GM23248 (cell line): ENCODE measurements at regions not wholly inside any gene's neighbourhood (a gene's known extent, or its start where the extent isn't known, plus 50 kb on each side); places are given as distances from the start of the nearest gene placed in this dataset.
"Not testable (repeated sequence)": the region's sequence is repeated elsewhere in the genome, so short reads cannot be mapped to it uniquely, and the experiment has no call there.

Experiments used
- DNase-seq: peaks from one replicate; pipeline ENCODE4 v3.0.0-alpha.2; 2015
- H2AFZ ChIP-seq: fragments of 200-600 bp; sonication (generic); 2 replicates; pipeline ENCODE4 v1.6.1; 2016; ENCODE audit warnings: antibody characterized with exemption
- H3F3A ChIP-seq: fragments of 200-600 bp; sonication (generic); 2 replicates; pipeline ENCODE4 v1.6.1; 2016; ENCODE audit warnings: mild to moderate bottlenecking, antibody characterized with exemption, mixed run types; ENCODE audit not compliant: insufficient read depth
- H3K27ac ChIP-seq: fragments of 200-600 bp; sonication (generic); 2 replicates; pipeline ENCODE4 v1.5.1; 2016; ENCODE audit warnings: mild to moderate bottlenecking
- H3K27me3 ChIP-seq: fragments of 200-600 bp; sonication (generic); replicated peaks from 2 replicates; pipeline ENCODE4 v1.6.1; 2016; ENCODE audit warnings: mild to moderate bottlenecking; ENCODE audit not compliant: insufficient read depth
- H3K36me3 ChIP-seq: fragments of 200-600 bp; sonication (generic); 2 replicates; pipeline ENCODE4 v1.6.1; 2016; ENCODE audit warnings: low read depth, mild to moderate bottlenecking
- H3K4me1 ChIP-seq: fragments of 200-600 bp; sonication (generic); 2 replicates; pipeline ENCODE4 v1.6.1; 2016; ENCODE audit warnings: mild to moderate bottlenecking; ENCODE audit not compliant: insufficient read depth
- H3K4me2 ChIP-seq: fragments of 200-600 bp; sonication (generic); one replicate; pipeline ENCODE4 v1.6.1; 2016; ENCODE audit warnings: mild to moderate bottlenecking; ENCODE audit not compliant: unreplicated experiment
- H3K4me3 ChIP-seq: fragments of 200-600 bp; sonication (generic); 2 replicates; pipeline ENCODE4 v1.5.1; 2016; ENCODE audit warnings: mild to moderate bottlenecking
- H3K79me2 ChIP-seq: fragments of 200-600 bp; sonication (generic); 2 replicates; pipeline ENCODE4 v1.6.1; 2016; ENCODE audit warnings: mild to moderate bottlenecking; ENCODE audit not compliant: insufficient read depth
- H3K9ac ChIP-seq: fragments of 200-600 bp; sonication (generic); 2 replicates; pipeline ENCODE4 v1.6.1; 2016; ENCODE audit warnings: mild to moderate bottlenecking
- H3K9me2 ChIP-seq: fragments of 200-600 bp; sonication (generic); 2 replicates; pipeline ENCODE4 v1.6.1; 2016; ENCODE audit warnings: mixed run types, mild to moderate bottlenecking, moderate library complexity; ENCODE audit not compliant: insufficient read depth
- H3K9me3 ChIP-seq: fragments of 200-600 bp; sonication (generic); one replicate; pipeline ENCODE4 v1.6.1; 2017; ENCODE audit warnings: low read depth
- H4K20me1 ChIP-seq: fragments of 200-600 bp; sonication (generic); 2 replicates; pipeline ENCODE4 v1.6.0; 2016; ENCODE audit not compliant: insufficient read depth
- EZH2 ChIP-seq: fragments of 200-600 bp; sonication (generic); IDR thresholded peaks from 2 replicates; pipeline ENCODE4 v1.6.1; 2018; ENCODE audit warnings: antibody characterized with exemption, mild to moderate bottlenecking; ENCODE audit not compliant: insufficient read depth, poor library complexity, severe bottlenecking
- EZH2phosphoT487 ChIP-seq: fragments of 200-600 bp; sonication (generic); IDR thresholded peaks from 2 replicates; pipeline ENCODE4 v1.6.1; 2018; ENCODE audit warnings: antibody characterized with exemption, moderate library complexity, mild to moderate bottlenecking, low read depth; ENCODE audit not compliant: insufficient read depth
- WGBS, 2 experiments: methylation state at CpG; one replicate each; pipeline ENCODE4 v1.1.6; 2015 to 2017; ENCODE audit warnings: low lambda C conversion rate in 2 of 2, low coverage in 1 of 2; ENCODE audit errors: missing lambda C conversion rate in 2 of 2; 5-methylcytosine and 5-hydroxymethylcytosine counted together
- in situ Hi-C: fragments of 300-500 bp; cut with MboI; formaldehyde crosslinking; loops from 2 replicates; pipeline ENCODE4 v1.15.0; 2020

GRCh38 chr9:101836021-101836420 lies 97.6 kb upstream of the GRIN3A start:
- Histone ChIP-seq H3K9me3 (no peaks in the 10 kb centered on the region), H3K27ac (no peak overlapping the region), H3K27me3 (no peaks in the 10 kb centered on the region), H2AFZ (no peak overlapping the region), H3K9me2 (no peaks in the 10 kb centered on the region), H3K4me1 (no peaks in the 10 kb centered on the region), H3K4me2 (no peak overlapping the region), H4K20me1 (no peaks in the 10 kb centered on the region), H3K79me2 (no peaks in the 10 kb centered on the region), H3K36me3 (no peaks in the 10 kb centered on the region), H3F3A (no peaks in the 10 kb centered on the region), H3K4me3 (no peak overlapping the region), H3K9ac (no peak overlapping the region)
- WGBS, 2 experiments: 0 to 3% methylated on average over 2 of the region's 2 CpGs
- TF ChIP-seq EZH2phosphoT487: no peak
- no peak for TF ChIP-seq EZH2
- in situ Hi-C loops: no loop called here
- no peak for DNase-seq

GRCh38 chr9:101832486-101832885 lies 94.0 kb upstream of the GRIN3A start:
- Histone ChIP-seq H3F3A (no peaks in the 10 kb centered on the region), H3K4me3 (no peak overlapping the region), H3K27ac (no peak overlapping the region), H3K4me2 (no peak overlapping the region), H3K4me1 (no peaks in the 10 kb centered on the region), H3K9me2 (no peaks in the 10 kb centered on the region), H3K9ac (no peak overlapping the region), H3K79me2 (no peaks in the 10 kb centered on the region), H3K9me3 (no peaks in the 10 kb centered on the region), H3K36me3 (no peaks in the 10 kb centered on the region), H2AFZ (no peak overlapping the region), H4K20me1 (no peaks in the 10 kb centered on the region), H3K27me3 (no peaks in the 10 kb centered on the region)
- TF ChIP-seq EZH2phosphoT487 (no peak), EZH2 (no peak)
- DNase-seq: no peak
- in situ Hi-C loops: no loop called here

- WGBS, 2 experiments: 46 to 50% methylated on average over 1 of the region's 1 CpG
- H3K4me1 ChIP-seq, H3K9ac ChIP-seq, H3K9me2 ChIP-seq, in situ Hi-C loops, H3F3A ChIP-seq, H3K27ac ChIP-seq, H3K9me3 ChIP-seq, H3K4me2 ChIP-seq, H4K20me1 ChIP-seq, H3K36me3 ChIP-seq, H2AFZ ChIP-seq, H3K27me3 ChIP-seq, H3K79me2 ChIP-seq, H3K4me3 ChIP-seq, DNase-seq: not testable (repeated sequence)
Observed at GRCh38 chr9:101821450-101821849, 83.0 kb upstream of the GRIN3A start.

GRCh38 chr9:101820983-101821382 lies 82.5 kb upstream of the GRIN3A start:
- H3K9me3 ChIP-seq, H3K9me2 ChIP-seq, H3F3A ChIP-seq, H3K27me3 ChIP-seq, H3K79me2 ChIP-seq, H3K4me2 ChIP-seq, H3K4me3 ChIP-seq, H3K36me3 ChIP-seq, in situ Hi-C loops, H3K9ac ChIP-seq, H2AFZ ChIP-seq, H4K20me1 ChIP-seq, DNase-seq, H3K4me1 ChIP-seq, H3K27ac ChIP-seq: not testable (repeated sequence)

- no peak for TF ChIP-seq EZH2
- TF ChIP-seq EZH2phosphoT487: no peak
- Histone ChIP-seq H3K9me2 (no peaks in the 10 kb centered on the region), H3K27me3 (no peaks in the 10 kb centered on the region), H3K27ac (no peak overlapping the region), H3K9ac (no peak overlapping the region), H2AFZ (no peak overlapping the region), H3K4me3 (no peak overlapping the region), H3K9me3 (no peaks in the 10 kb centered on the region), H3K79me2 (no peaks in the 10 kb centered on the region), H4K20me1 (no peaks in the 10 kb centered on the region), H3K4me2 (no peak overlapping the region), H3F3A (no peaks in the 10 kb centered on the region), H3K4me1 (no peaks in the 10 kb centered on the region), H3K36me3 (no peaks in the 10 kb centered on the region)
- in situ Hi-C loops: no loop called here
- no peak for DNase-seq
- WGBS, 2 experiments: 19 to 33% methylated on average over 1 of the region's 1 CpG
Observed at GRCh38 chr9:101814064-101814463, 75.6 kb upstream of the GRIN3A start.

- in situ Hi-C loops, H3K9me3 ChIP-seq, H3K9me2 ChIP-seq, H3K27me3 ChIP-seq, H3K4me3 ChIP-seq, H3K79me2 ChIP-seq, H3K4me1 ChIP-seq, H2AFZ ChIP-seq, H3K27ac ChIP-seq, H4K20me1 ChIP-seq, DNase-seq, H3K36me3 ChIP-seq, H3F3A ChIP-seq, H3K4me2 ChIP-seq, H3K9ac ChIP-seq: not testable (repeated sequence)
- WGBS, 2 experiments: 46 to 57% methylated on average over 4 of the region's 4 CpGs
Observed at GRCh38 chr9:101807879-101808278, 69.4 kb upstream of the GRIN3A start.
